Kidney (tissue), 13 donors: ENCODE measurements at regions not wholly inside any gene's neighbourhood (a gene's known extent, or its start where the extent isn't known, plus 50 kb on each side); places are given as distances from the start of the nearest gene placed in this dataset.

Experiments used
- DNase-seq, 5 donors: peaks; one replicate each; pipeline ENCODE4 v3.0.0-alpha.2; 2013 to 2020
- FAIRE-seq: peaks from 2 replicates; lab custom pipeline; 2012; peaks lifted over from hg19 to GRCh38; lab: Jason Lieb, UNC
- H3K27ac ChIP-seq, 2 donors: one replicate each; pipeline ENCODE4 v1.7.0; 2013; ENCODE audit warnings: low read depth in 2 of 2, low read length in 2 of 2, inconsistent platforms in 1 of 2
- H3K27me3 ChIP-seq: one replicate; pipeline ENCODE4 v1.7.1; 2013; ENCODE audit warnings: low read length, inconsistent platforms; ENCODE audit not compliant: control insufficient read depth, insufficient read depth
- H3K36me3 ChIP-seq, 3 donors: one replicate each; pipeline versions ENCODE4 v1.7.0 to v1.7.1; 2013; ENCODE audit warnings: low read length in 3 of 3, control low read depth in 1 of 3, inconsistent platforms in 1 of 3; ENCODE audit not compliant: insufficient read depth in 3 of 3, control insufficient read depth in 2 of 3
- H3K4me1 ChIP-seq, 3 donors: one replicate each; pipeline versions ENCODE4 v1.7.0 to v1.7.1; 2013; ENCODE audit warnings: low read length in 3 of 3, inconsistent platforms in 1 of 3, low read depth in 1 of 3; ENCODE audit not compliant: control insufficient read depth in 2 of 3, insufficient read depth in 2 of 3
- H3K4me3 ChIP-seq, 3 donors: one replicate each; pipeline versions ENCODE4 v1.7.0 to v1.8.1; 2013; ENCODE audit warnings: low read length in 3 of 3, control low read depth in 1 of 3, inconsistent platforms in 1 of 3
- H3K9ac ChIP-seq, 3 donors: one replicate each; pipeline versions ENCODE4 v1.7.0 to v1.7.1; 2013; ENCODE audit warnings: low read length in 3 of 3, control low read depth in 1 of 3, inconsistent platforms in 1 of 3
- H3K9me3 ChIP-seq, 3 donors: one replicate each; pipeline versions ENCODE4 v1.7.0 to v1.7.1; 2013; ENCODE audit warnings: low read length in 3 of 3, control low read depth in 1 of 3, inconsistent platforms in 1 of 3; ENCODE audit not compliant: control insufficient read depth in 2 of 3, insufficient read depth in 1 of 3
- CTCF ChIP-seq: IDR thresholded peaks from 3 replicates; pipeline ENCODE4 v1.5.1; 2012; ENCODE audit warnings: mild to moderate bottlenecking, moderate library complexity, borderline replicate concordance; ENCODE audit not compliant: insufficient read depth; ENCODE audit errors: extremely low read depth
- intact Hi-C: fragments of 100-400 bp; cut with DNase I; formaldehyde crosslinking; loops from one replicate; pipeline ENCODE4 v1.11.1; 2022
- donor health status: control.
- donor health status: control.
- donor health status: control.
- donor health status: control.
- donor health status: control.
- donor health status: DM: yes; HTN: yes; CAD: no.
- donor health status: Normal renal cell carcinoma (clear cell type).

GRCh38 chrX:82292803-82293202, 1090.9 kb downstream of the SH3BGRL start:
- Histone ChIP-seq H3K27ac (no peak overlapping the region), H3K36me3 (no peaks in the 10 kb centered on the region), H3K4me3 (no peak overlapping the region), H3K4me1 (no peaks in the 10 kb centered on the region), H3K9ac (no peak overlapping the region), H3K27me3 (no peaks in the 10 kb centered on the region), H3K9me3 (no peaks in the 10 kb centered on the region)
- FAIRE-seq (peak; percentile 27), DNase-seq (no peak)
- intact Hi-C loops = no loop called here
- no peak for TF ChIP-seq CTCF

- Histone ChIP-seq H3K9me3 (no peaks in the 10 kb centered on the region), H3K4me3 (no peak overlapping the region), H3K27ac (no peak overlapping the region), H3K9ac (no peak overlapping the region), H3K27me3 (no peaks in the 10 kb centered on the region), H3K36me3 (no peaks in the 10 kb centered on the region), H3K4me1 (no peaks in the 10 kb centered on the region)
- intact Hi-C loops = no loop called here
- peak; percentile 92 for FAIRE-seq
- DNase-seq = peak in 2 of 5 donors; percentile 13 to 15
- TF ChIP-seq CTCF = no peak
Measured at GRCh38 chrX:82320569-82320968, 1118.7 kb downstream of the SH3BGRL start.

- Histone ChIP-seq H3K27me3 (no peaks in the 10 kb centered on the region), H3K4me3 (no peak overlapping the region), H3K9me3 (no peaks in the 10 kb centered on the region), H3K36me3 (no peaks in the 10 kb centered on the region), H3K27ac (no peak overlapping the region), H3K9ac (no peak overlapping the region), H3K4me1 (no peaks in the 10 kb centered on the region)
- no peak for TF ChIP-seq CTCF
- intact Hi-C loops = no loop called here
- no peak for FAIRE-seq
- no peak for DNase-seq
Measured at GRCh38 chrX:82333575-82333974, 1131.7 kb downstream of the SH3BGRL start.

GRCh38 chrX:82335772-82336171, 1133.9 kb downstream of the SH3BGRL start:
- no peak overlapping the region for H3K4me3 ChIP-seq
- DNase-seq = peak in 2 of 5 donors; percentile 5 to 6
- no peaks in the 10 kb centered on the region for H3K36me3 ChIP-seq
- no peak overlapping the region for H3K9ac ChIP-seq
- no peaks in the 10 kb centered on the region for H3K4me1 ChIP-seq
- TF ChIP-seq CTCF = no peak
- H3K27me3 ChIP-seq = no peaks in the 10 kb centered on the region
- H3K9me3 ChIP-seq = no peaks in the 10 kb centered on the region
- no peak overlapping the region for H3K27ac ChIP-seq
- intact Hi-C loops = no loop called here
- peak; percentile 66 for FAIRE-seq
